HL-60 (cell line): ENCODE measurements at regions not wholly inside any gene's neighbourhood (a gene's known extent, or its start where the extent isn't known, plus 50 kb on each side); places are given as distances from the start of the nearest gene placed in this dataset.

Source experiments
- POLR2AphosphoS5 ChIP-seq: IDR thresholded peaks from 2 replicates; pipeline ENCODE4 v1.6.1; 2012; ENCODE audit warnings: low read depth
- TF ChIP-seq, protein P1 (sequence below): IDR thresholded peaks from one replicate; pipeline ENCODE4 v1.5.1; 2011; ENCODE audit warnings: low read length, control low read depth, inconsistent platforms; ENCODE audit not compliant: insufficient read depth

DNA sequence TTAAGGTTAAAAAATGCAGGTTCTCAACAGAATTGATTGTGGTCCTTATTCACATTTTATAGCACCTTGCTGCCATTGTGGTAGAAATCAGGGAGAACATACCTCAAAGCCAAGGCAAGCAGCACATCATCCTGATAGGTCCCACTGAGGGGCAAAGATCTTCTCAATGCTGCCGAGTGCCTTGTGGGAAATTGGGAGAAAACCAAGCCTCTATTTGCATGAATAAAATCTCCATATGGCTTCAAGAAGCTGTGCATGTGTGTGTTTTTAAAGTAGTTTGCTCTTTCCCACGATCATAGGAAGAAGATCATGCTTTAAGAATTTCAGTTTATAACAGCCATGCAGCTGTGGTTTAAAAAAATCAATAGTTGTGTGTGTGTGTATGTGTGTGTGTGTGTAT lies 216.9 kb upstream of the FBXL7 start:
- TF ChIP-seq, protein P1, sequence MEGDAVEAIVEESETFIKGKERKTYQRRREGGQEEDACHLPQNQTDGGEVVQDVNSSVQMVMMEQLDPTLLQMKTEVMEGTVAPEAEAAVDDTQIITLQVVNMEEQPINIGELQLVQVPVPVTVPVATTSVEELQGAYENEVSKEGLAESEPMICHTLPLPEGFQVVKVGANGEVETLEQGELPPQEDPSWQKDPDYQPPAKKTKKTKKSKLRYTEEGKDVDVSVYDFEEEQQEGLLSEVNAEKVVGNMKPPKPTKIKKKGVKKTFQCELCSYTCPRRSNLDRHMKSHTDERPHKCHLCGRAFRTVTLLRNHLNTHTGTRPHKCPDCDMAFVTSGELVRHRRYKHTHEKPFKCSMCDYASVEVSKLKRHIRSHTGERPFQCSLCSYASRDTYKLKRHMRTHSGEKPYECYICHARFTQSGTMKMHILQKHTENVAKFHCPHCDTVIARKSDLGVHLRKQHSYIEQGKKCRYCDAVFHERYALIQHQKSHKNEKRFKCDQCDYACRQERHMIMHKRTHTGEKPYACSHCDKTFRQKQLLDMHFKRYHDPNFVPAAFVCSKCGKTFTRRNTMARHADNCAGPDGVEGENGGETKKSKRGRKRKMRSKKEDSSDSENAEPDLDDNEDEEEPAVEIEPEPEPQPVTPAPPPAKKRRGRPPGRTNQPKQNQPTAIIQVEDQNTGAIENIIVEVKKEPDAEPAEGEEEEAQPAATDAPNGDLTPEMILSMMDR: no peak
- no peak for TF ChIP-seq POLR2AphosphoS5
